Dermis microvascular lymphatic vessel endothelial cell (primary cell): ENCODE measurements at regions not wholly inside any gene's neighbourhood (a gene's known extent, or its start where the extent isn't known, plus 50 kb on each side); places are given as distances from the start of the nearest gene placed in this dataset.
"Not testable (repeated sequence)": the region's sequence is repeated elsewhere in the genome, so short reads cannot be mapped to it uniquely, and the experiment has no call there.

ENCODE experiments used
- DNase-seq, 2 donors: peaks; one replicate each; pipeline versions ENCODE4 v3.0.0 to v3.0.0-alpha.2; 2010; ENCODE audit warnings: low read depth in 2 of 2

DNA sequence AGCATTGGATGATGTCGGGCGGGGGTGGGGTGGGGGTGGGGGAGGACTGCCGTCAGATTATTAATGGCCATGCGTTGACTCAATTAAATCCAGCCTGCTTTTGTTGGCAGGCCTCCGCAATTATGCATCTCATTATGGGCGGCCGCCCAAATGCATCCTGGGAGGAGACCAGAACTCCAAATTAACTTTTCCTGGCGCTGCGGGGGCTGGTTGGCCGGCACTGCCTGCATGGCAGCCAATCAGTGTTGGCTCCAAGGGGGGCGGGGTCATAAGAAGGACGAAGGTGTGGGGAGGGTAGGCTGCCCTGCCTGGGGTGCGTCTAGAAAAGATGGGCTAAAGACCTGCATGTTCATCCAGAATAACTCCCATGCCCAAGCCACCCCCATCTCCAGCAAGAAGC, 83.9 kb upstream of the PAX2 start:
- DNase-seq, result no peak

DNA sequence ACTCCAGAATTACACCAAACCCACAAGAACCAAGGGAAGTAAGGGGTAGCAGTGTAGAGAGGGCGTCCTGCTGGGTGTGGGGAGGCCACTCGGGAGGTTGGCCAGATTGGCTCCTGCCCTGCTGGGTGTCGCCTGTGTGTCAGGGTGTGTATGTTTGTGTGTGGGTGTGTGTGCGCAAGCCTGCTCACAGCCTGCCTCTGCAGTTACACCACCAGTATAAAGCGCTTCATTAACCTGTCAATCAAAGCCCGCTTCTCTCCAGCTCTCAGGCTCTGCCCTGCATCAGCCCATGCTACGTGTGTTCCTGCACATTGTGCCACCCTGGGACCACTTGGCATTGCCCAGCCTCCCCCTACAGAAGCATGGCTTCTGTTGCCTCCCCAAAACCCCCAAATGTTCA, 83.3 kb upstream of the PAX2 start:
- DNase-seq, result no peak

DNA sequence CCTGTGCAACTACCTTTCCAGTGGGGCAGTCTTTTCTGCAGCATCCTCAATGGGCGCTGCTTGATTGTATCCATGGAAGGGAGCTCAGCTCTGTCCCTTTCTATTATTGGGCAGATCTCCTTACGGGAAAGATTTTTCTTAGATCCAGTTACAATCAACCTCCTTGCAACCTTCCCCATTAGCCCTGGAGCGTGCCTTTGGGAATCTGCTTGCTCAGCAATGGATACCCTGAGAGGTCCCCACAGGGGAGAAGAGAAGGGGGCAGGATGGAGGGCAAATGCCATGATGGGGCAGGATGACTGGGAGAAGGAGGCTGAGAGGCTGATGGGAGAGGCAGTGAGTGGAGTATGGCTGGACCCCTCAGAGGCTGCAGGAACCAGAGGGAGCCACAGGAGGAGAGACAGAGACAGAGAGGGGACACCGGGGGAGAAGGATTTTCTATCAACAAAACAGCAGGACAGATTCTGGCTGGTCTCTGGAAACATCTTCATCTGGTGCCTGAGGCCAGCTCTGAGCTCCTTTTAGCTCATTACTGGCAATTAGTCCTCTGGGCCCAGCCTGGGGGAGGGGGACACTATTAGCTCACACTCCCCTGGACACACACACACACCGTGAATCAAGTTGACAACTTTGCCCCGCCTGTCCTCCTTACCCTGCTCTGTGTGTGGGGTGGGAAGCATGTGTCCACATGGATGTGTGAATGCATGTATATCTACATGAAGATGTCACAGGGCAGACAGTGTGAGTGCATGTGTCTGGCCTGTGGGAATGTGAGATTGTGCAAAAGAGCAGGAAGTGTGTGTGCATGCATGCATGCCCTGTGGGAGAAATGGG, 80.8 kb upstream of the PAX2 start:
- DNase-seq, result no peak

DNA sequence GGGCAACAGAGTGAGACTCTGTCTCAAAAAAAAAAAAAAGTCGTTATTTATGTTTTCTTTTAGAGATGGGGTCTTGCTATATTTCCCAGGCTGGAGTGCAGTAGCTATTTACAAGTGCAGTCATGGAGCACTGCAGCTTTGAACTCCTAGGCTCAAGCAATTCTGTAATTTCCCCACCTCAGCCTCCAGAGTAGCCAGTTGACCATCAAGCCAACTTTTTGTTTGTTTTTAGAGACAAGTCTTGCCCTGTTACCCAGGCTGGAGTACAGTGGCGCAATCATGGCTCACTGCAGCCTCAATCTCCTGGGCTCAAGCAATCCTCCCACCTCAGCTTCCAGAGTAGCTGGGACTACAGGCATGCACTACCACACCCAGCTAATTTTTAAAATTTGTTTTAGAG, 78.7 kb upstream of the PAX2 start:
- not testable (repeated sequence) for DNase-seq

DNA sequence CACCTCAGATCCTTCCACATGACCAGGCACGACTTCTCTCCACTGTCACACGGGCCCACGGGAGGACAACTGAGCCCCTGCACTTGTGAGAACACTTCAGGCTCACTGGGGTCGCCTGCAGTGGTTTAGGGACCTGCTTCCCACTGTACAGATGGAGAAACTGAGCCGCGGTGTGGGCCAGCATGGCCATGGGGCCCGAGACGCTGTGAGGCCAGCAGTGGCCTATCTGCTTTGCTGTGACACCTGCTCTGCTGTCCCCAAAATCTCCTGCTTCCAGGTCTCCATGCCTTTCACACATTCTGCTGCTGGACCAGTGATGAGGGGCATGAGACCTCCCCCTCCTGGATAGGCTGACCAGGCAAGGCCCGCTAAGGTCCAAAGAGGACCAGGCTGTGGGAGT, 75.8 kb upstream of the PAX2 start:
- DNase-seq, result no peak

DNA sequence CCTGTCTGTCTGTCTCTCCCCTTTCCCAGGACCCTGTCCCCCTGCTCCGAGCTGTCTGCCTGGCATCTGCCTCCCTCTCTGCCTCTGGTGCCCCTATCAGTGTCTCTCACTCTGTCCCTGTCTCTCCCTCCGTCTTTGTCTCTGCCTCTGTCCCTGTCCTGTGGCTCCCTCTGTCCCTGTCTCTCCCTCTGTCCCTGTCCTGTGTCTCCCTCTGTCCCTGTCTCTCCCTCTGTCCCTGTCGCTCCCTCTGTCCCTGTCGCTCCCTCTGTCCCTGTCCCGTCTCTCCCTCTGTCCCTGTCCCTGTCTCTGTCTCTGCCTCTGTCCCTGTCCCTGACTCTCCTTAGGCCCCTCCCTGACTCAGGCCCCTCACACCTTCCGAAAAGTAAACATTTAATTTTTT, 75.0 kb upstream of the PAX2 start:
- DNase-seq, result no peak

DNA sequence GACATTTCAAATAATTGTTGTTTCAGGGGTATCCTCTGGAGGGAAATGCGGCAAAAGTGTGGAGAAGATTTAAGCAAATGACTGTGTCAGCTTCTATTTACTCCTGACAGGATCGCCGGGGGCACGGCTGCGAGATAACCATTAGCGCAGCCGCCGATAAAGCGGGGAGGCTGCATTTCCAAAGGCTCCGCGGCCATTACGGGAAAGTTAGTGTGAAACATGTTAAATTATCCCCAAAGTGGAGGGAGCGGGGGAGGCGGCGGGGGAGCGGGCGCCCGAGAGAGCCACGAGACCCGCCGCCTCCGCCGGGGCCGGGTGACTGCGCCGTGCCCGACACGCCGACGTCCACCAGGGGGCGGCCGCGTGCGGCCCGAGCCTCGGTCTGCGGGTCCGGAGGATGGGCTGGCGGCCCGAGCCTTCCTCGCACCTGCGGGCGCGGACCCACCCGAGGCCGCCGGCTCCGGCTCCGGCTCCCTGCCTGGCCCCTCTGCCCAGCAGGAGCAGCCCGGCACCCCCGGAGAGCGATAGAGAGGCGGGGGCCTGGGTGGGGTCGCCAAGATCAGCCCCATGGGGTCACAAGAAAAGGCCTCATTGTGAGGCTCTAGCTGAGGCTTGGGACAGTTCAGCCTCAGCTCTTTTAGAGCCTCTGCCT, 74.4 kb upstream of the PAX2 start:
- peak in 1 of 2 donors; percentile 15 for DNase-seq

DNA sequence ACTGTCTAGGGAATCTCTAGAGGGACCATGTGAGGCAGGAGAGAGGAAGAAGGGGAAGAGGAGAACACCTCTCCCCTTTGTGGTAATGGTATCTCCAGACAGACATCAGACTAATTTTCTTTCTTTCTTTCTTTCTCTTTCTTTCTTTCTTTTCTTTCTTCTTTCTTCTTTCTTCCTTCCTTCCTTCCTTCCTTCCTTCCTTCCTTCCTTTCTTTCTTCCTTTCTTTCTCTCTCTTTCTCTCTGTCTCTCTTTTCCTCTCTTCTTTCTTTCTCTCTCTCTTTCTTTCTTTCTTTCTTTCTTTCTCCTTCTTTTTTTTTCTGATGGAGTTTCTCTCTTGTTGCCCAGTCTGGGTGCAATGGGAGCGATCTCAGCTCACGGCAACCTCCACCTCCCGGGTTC, 73.2 kb upstream of the PAX2 start:
- no peak for DNase-seq

DNA sequence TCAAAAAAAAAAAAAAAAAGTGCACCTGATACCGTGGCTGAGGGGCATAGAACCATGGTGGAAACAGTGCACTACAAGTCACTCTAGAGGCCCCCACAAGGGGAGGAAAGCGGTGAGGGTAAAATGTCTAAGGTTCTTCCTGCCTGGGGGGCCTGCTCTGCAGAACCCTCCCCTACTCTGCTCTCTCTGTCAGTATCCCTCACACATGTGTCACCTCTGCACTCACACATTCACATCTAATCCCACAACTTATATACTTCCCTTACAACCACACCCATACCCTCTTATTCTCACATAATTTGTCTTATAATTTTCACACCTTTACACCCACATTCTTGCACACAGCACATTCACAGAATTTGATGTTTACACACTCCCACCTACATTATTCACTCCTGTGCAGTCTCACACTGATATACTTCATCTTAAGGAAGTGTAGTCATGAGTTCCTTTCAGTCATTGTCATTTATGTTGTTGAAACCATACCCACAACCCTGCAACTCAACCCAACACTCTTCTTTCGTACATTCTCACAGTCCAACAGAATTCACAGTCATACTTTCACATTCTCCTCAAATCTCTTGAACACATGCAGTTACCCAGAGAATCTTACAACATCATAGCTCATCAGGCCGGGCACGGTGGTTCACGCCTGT, 68.0 kb upstream of the PAX2 start:
- no peak for DNase-seq

DNA sequence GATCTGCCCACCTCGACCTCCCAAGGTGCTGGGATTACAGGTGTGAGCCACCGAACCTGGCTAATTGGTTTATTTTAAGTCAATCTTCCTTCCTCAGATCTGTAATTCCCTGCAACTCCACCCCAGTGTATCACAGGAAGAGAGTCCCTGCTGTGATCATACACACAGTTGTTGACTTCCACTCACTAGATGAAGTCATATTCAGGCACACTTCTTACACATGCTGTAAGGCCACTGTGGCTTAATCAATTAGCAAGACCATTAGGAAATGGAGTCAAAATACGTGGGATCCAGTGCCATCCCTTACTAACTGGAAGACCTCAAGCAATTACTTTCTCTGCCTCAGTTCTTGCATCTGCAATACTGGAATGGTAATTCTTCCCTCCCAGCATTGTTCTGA, 66.1 kb upstream of the PAX2 start:
- no peak for DNase-seq

DNA sequence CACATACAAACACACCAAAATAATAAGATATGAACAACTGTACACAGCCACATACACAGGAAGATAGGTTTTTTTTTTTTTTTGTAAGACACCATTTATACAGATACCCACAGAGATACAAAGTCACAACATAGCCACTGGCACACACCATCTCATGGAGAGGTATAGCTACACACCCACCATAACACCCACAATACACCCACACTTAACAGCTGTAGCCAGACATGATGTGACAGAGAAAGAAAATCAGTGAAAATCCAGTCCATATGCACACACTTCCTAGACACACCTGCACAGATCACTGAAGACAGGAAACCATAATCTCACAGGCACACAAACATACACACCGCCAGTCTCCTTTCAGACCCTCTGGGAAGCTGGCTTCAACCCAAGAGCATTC, 62.4 kb upstream of the PAX2 start:
- DNase-seq, result no peak

DNA sequence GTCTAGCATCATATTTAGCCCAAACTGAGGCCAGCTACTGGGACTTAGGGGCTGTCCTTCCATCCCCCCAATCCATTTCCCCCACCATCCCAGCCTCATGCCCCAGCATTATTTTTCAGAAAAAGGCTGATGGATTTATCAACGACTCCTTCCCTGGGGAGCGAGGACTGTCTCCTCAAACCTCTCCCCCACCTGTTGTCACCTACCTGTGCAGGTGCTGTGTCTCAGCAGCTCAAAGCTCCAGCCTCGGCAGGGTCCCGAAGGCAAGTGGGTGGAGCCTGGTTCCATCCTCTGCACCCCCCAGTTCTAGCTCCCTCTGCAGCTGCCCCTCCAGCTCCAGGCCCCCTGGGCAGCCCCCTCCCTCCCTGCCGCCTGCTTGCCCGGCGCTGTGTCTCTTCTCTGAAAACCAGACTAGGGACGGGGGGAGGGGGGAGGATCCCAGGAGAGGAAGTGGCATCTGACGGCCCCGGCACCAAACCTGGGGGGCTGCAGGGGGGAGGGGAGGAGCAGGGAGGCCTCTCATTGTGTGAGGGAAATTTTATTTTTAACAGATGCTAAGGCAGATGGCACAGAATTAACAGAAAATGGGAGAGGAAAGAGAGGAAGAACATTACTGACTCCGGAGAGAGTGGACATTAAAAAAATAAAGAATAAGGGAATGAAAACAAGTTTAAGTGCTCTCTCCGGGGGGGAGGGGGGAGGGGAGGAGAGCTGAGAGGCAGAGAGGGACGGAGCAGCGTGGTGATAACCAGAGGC, 61.7 kb upstream of the PAX2 start:
- DNase-seq, result no peak

DNA sequence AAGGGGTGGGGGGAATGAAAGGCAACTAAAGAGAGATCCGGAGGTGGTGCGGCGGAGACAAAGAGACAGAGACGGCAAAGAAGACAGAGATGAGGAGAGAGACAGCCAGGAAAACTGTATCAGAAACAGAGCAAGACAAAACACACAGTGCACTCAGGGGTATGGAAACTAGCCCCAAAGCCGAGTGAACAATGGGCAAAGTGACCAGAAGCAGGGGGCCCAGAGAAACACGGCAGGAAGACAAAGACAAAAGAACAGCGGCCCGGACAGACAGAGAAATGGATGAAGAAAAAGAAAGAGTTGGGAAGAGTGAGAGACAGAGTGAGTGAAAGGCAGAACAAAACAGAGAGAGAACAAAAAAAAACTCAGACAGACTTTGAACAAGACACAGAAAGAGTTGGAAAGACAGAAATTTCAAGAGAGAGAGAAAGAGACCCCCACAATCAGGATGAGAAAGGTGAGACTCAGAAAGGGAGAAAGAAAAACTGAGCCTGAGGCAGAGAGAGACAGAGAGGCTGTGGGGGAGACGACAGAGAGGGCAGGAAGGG, 60.6 kb upstream of the PAX2 start:
- no peak for DNase-seq

DNA sequence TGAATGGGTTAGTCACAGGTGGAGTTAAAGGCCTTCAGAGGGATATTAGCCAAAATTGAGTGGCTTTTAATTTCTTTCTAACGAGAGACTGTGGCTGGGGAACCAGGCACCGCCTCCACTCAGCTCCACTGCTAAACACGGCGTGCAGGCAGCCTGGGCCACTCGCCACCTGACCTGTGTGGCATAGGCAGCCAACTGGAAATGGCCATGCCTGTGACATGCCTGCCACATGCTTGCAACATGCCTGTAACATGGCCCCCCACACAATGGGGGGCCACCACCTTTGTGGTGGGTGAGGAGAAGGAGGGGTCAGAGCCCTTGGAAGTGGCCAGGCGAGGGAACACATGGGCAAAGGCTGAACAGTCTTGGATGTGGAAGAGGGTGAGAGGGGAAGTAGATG, 60.1 kb upstream of the PAX2 start:
- no peak for DNase-seq

DNA sequence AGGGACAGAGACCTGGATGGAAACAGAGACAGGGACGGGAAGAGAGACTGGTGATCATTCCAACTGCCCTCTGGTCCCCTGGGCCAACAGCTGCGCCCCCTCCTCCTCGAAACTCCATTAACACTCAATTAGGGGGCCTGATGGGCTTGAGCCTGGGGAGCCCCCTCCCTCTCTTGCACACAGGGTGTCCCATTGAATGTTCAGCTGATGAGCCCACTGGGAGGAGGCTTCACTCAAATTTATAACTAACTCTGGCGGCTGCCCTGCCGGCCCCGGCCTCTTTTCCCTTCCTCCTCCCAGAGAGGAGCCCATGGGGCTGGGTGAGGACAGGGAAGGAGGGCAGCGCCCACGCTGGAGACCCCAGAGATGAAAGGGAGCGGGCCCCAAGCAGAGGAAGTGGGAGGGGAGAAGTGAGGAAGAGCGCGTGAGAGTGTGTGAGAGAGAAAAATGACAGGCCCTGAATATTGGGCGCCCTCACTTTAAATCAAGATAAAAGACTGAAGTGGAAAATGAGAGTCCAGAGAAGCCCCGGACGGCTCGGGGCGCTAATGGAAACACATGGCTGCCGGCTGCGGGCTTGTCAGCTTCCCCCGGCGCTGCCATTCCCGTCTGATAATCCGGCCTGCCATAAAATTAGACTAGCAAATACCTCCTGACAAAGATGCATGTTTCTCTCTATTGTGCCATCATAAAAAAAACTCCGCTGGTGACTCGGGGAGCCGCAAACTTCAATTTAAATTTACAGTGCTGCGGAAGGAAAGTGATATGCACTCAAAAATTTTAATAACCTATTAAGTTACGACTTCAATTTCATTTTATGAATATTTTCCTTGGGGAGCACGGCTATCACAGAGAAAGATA, 58.0 kb upstream of the PAX2 start:
- DNase-seq, result no peak

DNA sequence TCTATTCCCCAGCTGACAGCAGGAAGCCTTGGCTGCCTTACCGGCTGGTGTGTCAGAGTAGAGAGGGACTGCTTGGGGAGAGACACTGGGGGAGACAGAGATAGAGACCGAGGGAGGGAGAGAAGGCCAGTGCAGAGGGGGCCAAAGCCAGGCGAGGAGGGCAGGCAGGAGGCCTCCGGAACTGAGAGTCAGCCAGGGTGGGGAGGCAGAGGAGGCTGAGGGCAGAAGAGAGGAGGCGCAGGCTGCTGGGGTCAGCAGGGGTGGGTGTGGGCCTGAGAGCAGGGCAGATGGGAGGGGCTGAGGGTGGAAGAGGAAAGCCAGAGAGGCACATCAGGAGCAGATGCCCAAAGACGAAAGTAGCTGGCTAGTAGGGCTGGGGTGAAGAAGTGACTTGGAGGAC, 57.2 kb upstream of the PAX2 start:
- no peak for DNase-seq

DNA sequence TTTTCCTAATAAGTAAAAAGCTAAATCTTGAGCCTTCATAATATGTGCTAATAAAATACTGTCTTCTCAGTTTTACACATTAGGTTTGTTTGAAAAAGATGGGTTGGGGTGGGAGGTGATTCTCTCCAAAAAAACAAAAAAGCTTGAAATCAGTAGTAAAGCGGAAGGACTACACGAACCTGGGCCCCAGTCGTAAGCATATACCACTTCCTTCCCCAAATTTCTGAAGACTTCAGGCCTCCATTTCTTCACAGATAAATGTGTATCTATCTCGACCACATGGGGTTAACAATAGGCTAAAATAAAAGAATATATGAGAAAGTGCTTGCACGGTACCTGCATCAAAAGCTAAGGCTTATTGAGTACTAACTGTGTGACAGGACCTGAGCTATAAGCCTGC, 51.6 kb upstream of the PAX2 start:
- no peak for DNase-seq
